Mucosa of stomach (tissue), 1 donor: ENCODE measurements at regions not wholly inside any gene's neighbourhood (a gene's known extent, or its start where the extent isn't known, plus 50 kb on each side); places are given as distances from the start of the nearest gene placed in this dataset.

ENCODE experiments used
- H3K27me3 ChIP-seq: one replicate; pipeline ENCODE4 v1.7.0; 2013; ENCODE audit warnings: mild to moderate bottlenecking, low read length; ENCODE audit not compliant: control insufficient read depth, insufficient read depth
- H3K36me3 ChIP-seq: one replicate; pipeline ENCODE4 v1.7.0; 2013; ENCODE audit warnings: low read length; ENCODE audit not compliant: control insufficient read depth, insufficient read depth
- H3K4me1 ChIP-seq: one replicate; pipeline ENCODE4 v1.7.0; 2013; ENCODE audit warnings: mild to moderate bottlenecking, low read length; ENCODE audit not compliant: control insufficient read depth, insufficient read depth
- H3K4me3 ChIP-seq: one replicate; pipeline ENCODE4 v1.7.0; 2013; ENCODE audit warnings: low read length
- H3K9ac ChIP-seq: one replicate; pipeline ENCODE4 v1.7.0; 2013; ENCODE audit warnings: mild to moderate bottlenecking, low read length, moderate library complexity
- H3K9me3 ChIP-seq: one replicate; pipeline ENCODE4 v1.7.0; 2013; ENCODE audit warnings: mild to moderate bottlenecking, low read length, moderate library complexity; ENCODE audit not compliant: control insufficient read depth
- donor health status: Pancreatic carcinoma.

- H3K9me3 ChIP-seq, result no peaks in the 10 kb centered on the region
- no peaks in the 10 kb centered on the region for H3K27me3 ChIP-seq
- H3K36me3 ChIP-seq, result no peaks in the 10 kb centered on the region
- H3K9ac ChIP-seq, result no peak overlapping the region
- no peaks in the 10 kb centered on the region for H3K4me1 ChIP-seq
- no peak overlapping the region for H3K4me3 ChIP-seq
These were observed 331.8 kb upstream of the CDH11 start for GRCh38 chr16:65453646-65454045.

- H3K9ac ChIP-seq, result no peak overlapping the region
- H3K36me3 ChIP-seq, result no peaks in the 10 kb centered on the region
- H3K4me1 ChIP-seq, result no peaks in the 10 kb centered on the region
- H3K27me3 ChIP-seq, result no peaks in the 10 kb centered on the region
- H3K4me3 ChIP-seq, result no peak overlapping the region
- no peaks in the 10 kb centered on the region for H3K9me3 ChIP-seq
These were observed 327.7 kb upstream of the CDH11 start for GRCh38 chr16:65449526-65449925.

- no peak overlapping the region for H3K4me3 ChIP-seq
- H3K9me3 ChIP-seq, result no peaks in the 10 kb centered on the region
- H3K36me3 ChIP-seq, result no peaks in the 10 kb centered on the region
- no peak overlapping the region for H3K9ac ChIP-seq
- H3K4me1 ChIP-seq, result no peaks in the 10 kb centered on the region
- H3K27me3 ChIP-seq, result no peaks in the 10 kb centered on the region
These were observed 324.6 kb upstream of the CDH11 start for GRCh38 chr16:65446427-65446826.

GRCh38 chr16:65445313-65446260, 323.7 kb upstream of the CDH11 start:
- Histone ChIP-seq H3K4me3 (no peak overlapping the region), H3K27me3 (no peaks in the 10 kb centered on the region), H3K9me3 (no peaks in the 10 kb centered on the region), H3K9ac (no peak overlapping the region), H3K36me3 (no peaks in the 10 kb centered on the region), H3K4me1 (no peaks in the 10 kb centered on the region)

- no peaks in the 10 kb centered on the region for H3K36me3 ChIP-seq
- H3K4me3 ChIP-seq, result no peak overlapping the region
- H3K4me1 ChIP-seq, result no peaks in the 10 kb centered on the region
These were observed 319.6 kb upstream of the CDH11 start for GRCh38 chr16:65441501-65441900.

GRCh38 chr16:65429504-65430181, 307.8 kb upstream of the CDH11 start:
- H3K4me3 ChIP-seq, result no peak overlapping the region
- H3K27me3 ChIP-seq, result no peaks in the 10 kb centered on the region
- no peak overlapping the region for H3K9ac ChIP-seq
- no peaks in the 10 kb centered on the region for H3K4me1 ChIP-seq
- H3K9me3 ChIP-seq, result no peaks in the 10 kb centered on the region
- H3K36me3 ChIP-seq, result no peaks in the 10 kb centered on the region

More at GRCh38 chr16:65441501-65441900, 319.6 kb upstream of the CDH11 start:
- Histone ChIP-seq H3K27me3 (no peaks in the 10 kb centered on the region), H3K9ac (no peak overlapping the region), H3K9me3 (no peaks in the 10 kb centered on the region)

- Histone ChIP-seq H3K9me3 (no peaks in the 10 kb centered on the region), H3K4me3 (no peak overlapping the region), H3K36me3 (no peaks in the 10 kb centered on the region), H3K9ac (no peak overlapping the region), H3K4me1 (no peaks in the 10 kb centered on the region), H3K27me3 (no peaks in the 10 kb centered on the region)
These were observed 304.6 kb upstream of the CDH11 start for GRCh38 chr16:65426484-65426883.

GRCh38 chr16:65422934-65423333, 301.1 kb upstream of the CDH11 start:
- no peaks in the 10 kb centered on the region for H3K4me1 ChIP-seq
- no peaks in the 10 kb centered on the region for H3K36me3 ChIP-seq
- no peak overlapping the region for H3K9ac ChIP-seq
- H3K9me3 ChIP-seq, result no peaks in the 10 kb centered on the region
- H3K4me3 ChIP-seq, result no peak overlapping the region
- no peaks in the 10 kb centered on the region for H3K27me3 ChIP-seq

GRCh38 chr16:65421596-65421995, 299.7 kb upstream of the CDH11 start:
- Histone ChIP-seq H3K36me3 (no peaks in the 10 kb centered on the region), H3K9ac (no peak overlapping the region), H3K9me3 (no peaks in the 10 kb centered on the region), H3K27me3 (no peaks in the 10 kb centered on the region), H3K4me1 (no peaks in the 10 kb centered on the region), H3K4me3 (no peak overlapping the region)

- Histone ChIP-seq H3K36me3 (no peaks in the 10 kb centered on the region), H3K9me3 (no peaks in the 10 kb centered on the region), H3K4me3 (no peak overlapping the region), H3K27me3 (no peaks in the 10 kb centered on the region), H3K9ac (no peak overlapping the region), H3K4me1 (no peaks in the 10 kb centered on the region)
These were observed 296.6 kb upstream of the CDH11 start for GRCh38 chr16:65418435-65418834.

GRCh38 chr16:65415460-65415859, 293.6 kb upstream of the CDH11 start:
- H3K27me3 ChIP-seq, result no peaks in the 10 kb centered on the region
- H3K9ac ChIP-seq, result no peak overlapping the region
- H3K9me3 ChIP-seq, result no peaks in the 10 kb centered on the region
- H3K4me3 ChIP-seq, result no peak overlapping the region
- H3K4me1 ChIP-seq, result no peaks in the 10 kb centered on the region
- H3K36me3 ChIP-seq, result no peaks in the 10 kb centered on the region

- H3K4me3 ChIP-seq, result no peak overlapping the region
- no peaks in the 10 kb centered on the region for H3K9me3 ChIP-seq
- no peaks in the 10 kb centered on the region for H3K4me1 ChIP-seq
- H3K27me3 ChIP-seq, result no peaks in the 10 kb centered on the region
- H3K36me3 ChIP-seq, result no peaks in the 10 kb centered on the region
- H3K9ac ChIP-seq, result no peak overlapping the region
These were observed 292.6 kb upstream of the CDH11 start for GRCh38 chr16:65414284-65414984.
